Colonic mucosa (tissue), 4 donors: ENCODE measurements at regions not wholly inside any gene's neighbourhood (a gene's known extent, or its start where the extent isn't known, plus 50 kb on each side); places are given as distances from the start of the nearest gene placed in this dataset.

Source experiments
- DNase-seq: peaks from one replicate; pipeline ENCODE4 v3.0.0-alpha.2; 2020
- H3K27ac ChIP-seq: fragments of 200-600 bp; one replicate; pipeline ENCODE4 v1.8.0; 2021
- H3K27me3 ChIP-seq: fragments of 200-600 bp; one replicate; pipeline ENCODE4 v1.8.0; 2021
- H3K36me3 ChIP-seq: fragments of 200-600 bp; one replicate; pipeline ENCODE4 v1.8.0; 2021
- H3K4me1 ChIP-seq: fragments of 200-600 bp; one replicate; pipeline ENCODE4 v1.8.0; 2021; ENCODE audit warnings: mild to moderate bottlenecking
- H3K4me3 ChIP-seq: fragments of 200-600 bp; one replicate; pipeline ENCODE4 v1.8.0; 2021
- H3K9ac ChIP-seq, 2 donors: one replicate each; pipeline ENCODE4 v1.7.0; 2013; ENCODE audit warnings: control low read depth in 2 of 2, low read depth in 2 of 2, low read length in 2 of 2
- H3K9me3 ChIP-seq: fragments of 200-600 bp; one replicate; pipeline ENCODE4 v1.8.0; 2021
- CTCF ChIP-seq: fragments of 200-600 bp; IDR thresholded peaks from one replicate; pipeline ENCODE4 v1.8.0; 2022; ENCODE audit warnings: antibody characterized with exemption, mild to moderate bottlenecking
- intact Hi-C: fragments of 100-400 bp; cut with DNase I; formaldehyde crosslinking; loops from one replicate; pipeline ENCODE4 v1.14.1; 2022
- donor health status: healthy.
- donor health status: DM: no; HTN: no; CAD: no.
- donor health status: DM: no; HTN: no; CAD: no.

- H3K9me3 ChIP-seq: no peaks in the 10 kb centered on the region
- DNase-seq: no peak
- intact Hi-C loops: no loop called here
- no peaks in the 10 kb centered on the region for H3K4me1 ChIP-seq
- H3K36me3 ChIP-seq: no peaks in the 10 kb centered on the region
- H3K27ac ChIP-seq: no peak overlapping the region
- no peak for TF ChIP-seq CTCF
- no peak overlapping the region for H3K4me3 ChIP-seq
- H3K9ac ChIP-seq: no peak overlapping the region
- H3K27me3 ChIP-seq: no peaks in the 10 kb centered on the region
Measured at GRCh38 chr1:112769611-112770010, 54.5 kb upstream of the PPM1J start.

- Histone ChIP-seq H3K4me1 (no peaks in the 10 kb centered on the region), H3K9ac (no peak overlapping the region), H3K9me3 (no peaks in the 10 kb centered on the region), H3K27me3 (no peaks in the 10 kb centered on the region), H3K27ac (no peak overlapping the region), H3K4me3 (no peak overlapping the region), H3K36me3 (no peaks in the 10 kb centered on the region)
- DNase-seq: no peak
- TF ChIP-seq CTCF: no peak
- intact Hi-C loops: no loop called here
Measured at GRCh38 chr1:112767646-112768045, 52.5 kb upstream of the PPM1J start.
